Activated T-cell treated with anti-CD3 and anti-CD28 coated beads, Interleukin-2, amount 50 U/mL, for 72 hours (primary cell): ENCODE measurements at regions not wholly inside any gene's neighbourhood (a gene's known extent, or its start where the extent isn't known, plus 50 kb on each side); places are given as distances from the start of the nearest gene placed in this dataset.

ENCODE experiments used
- ATAC-seq, 2 donors: fragments of 150-1000 bp; cut with Tn5 transposase; replicated peaks in 1 of 2; 2 replicates each; pipeline ENCODE4 v1.10.0; 2021; ENCODE audit warnings: moderate library complexity in 2 of 2, mild to moderate bottlenecking in 1 of 2
- DNase-seq, 2 donors: peaks; one replicate each; pipeline ENCODE4 v3.0.0; 2021 to 2022; ENCODE audit warnings: mixed read lengths in 1 of 2
- H3K27ac Mint-ChIP-seq: one replicate; pipeline ENCODE4 v1.8.0; 2022; ENCODE audit warnings: mild to moderate bottlenecking, moderate library complexity, mixed read lengths
- H3K27me3 Mint-ChIP-seq: one replicate; pipeline ENCODE4 v1.8.0; 2022; ENCODE audit warnings: low read depth, mixed read lengths
- H3K36me3 Mint-ChIP-seq, 2 donors: one replicate each; pipeline ENCODE4 v1.8.0; 2022; ENCODE audit warnings: mixed read lengths in 2 of 2, mild to moderate bottlenecking in 1 of 2; ENCODE audit not compliant: insufficient read depth in 2 of 2
- H3K4me1 Mint-ChIP-seq: one replicate; pipeline ENCODE4 v1.8.0; 2022; ENCODE audit warnings: low read depth, mixed read lengths
- H3K4me3 Mint-ChIP-seq, 2 donors: one replicate each; pipeline ENCODE4 v1.8.0; 2022; ENCODE audit warnings: mild to moderate bottlenecking in 2 of 2, mixed read lengths in 2 of 2, moderate library complexity in 2 of 2
- H3K9me3 Mint-ChIP-seq, 2 donors: one replicate each; pipeline ENCODE4 v1.8.0; 2022; ENCODE audit warnings: mixed read lengths in 2 of 2

DNA sequence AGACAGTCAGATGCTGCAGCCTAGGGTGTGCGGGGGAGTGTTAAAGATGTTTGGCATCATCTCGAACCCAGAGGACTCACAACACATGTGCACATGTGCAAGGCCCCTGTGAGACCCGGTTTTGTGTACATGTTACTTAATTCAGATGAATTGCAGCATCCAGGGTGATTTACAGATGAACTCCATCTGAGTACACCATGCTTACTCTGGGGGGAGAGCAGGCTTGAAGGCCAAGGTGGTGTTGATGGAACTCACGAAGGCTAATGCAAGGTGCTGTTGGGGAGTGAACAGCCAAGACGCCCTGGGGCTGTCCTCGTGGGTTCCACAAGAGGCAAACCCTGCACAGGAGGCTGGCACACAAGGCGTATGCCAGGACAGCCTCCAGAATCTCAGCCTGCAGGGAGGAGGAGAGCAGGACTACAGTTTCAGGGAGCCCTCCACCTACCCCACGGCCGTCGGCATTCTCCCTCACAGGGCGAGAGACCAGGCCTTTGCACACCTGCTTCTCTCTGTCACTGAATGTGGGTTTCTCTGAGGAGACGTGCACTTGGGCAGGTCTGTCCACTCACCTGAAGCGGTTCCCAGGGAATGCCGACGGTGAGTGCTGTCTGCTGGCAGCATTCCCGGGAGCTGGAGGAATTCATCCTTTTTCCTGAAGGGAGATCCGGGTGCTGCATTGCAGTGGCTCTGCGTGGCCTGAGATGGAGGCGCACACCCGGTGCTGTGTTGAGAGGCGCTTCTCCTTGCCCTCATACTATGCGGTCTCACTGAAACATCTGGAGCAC, 178.5 kb upstream of the RNF32 start:
- H3K27me3 Mint-ChIP-seq = peaks cover 7% of the 10 kb centered on the region
- H3K9me3 Mint-ChIP-seq = no peaks in the 10 kb centered on the region
- no peak for DNase-seq
- no peaks in the 10 kb centered on the region for H3K4me1 Mint-ChIP-seq
- ATAC-seq = no peak
- no peak overlapping the region for H3K4me3 Mint-ChIP-seq
- no peaks in the 10 kb centered on the region for H3K36me3 Mint-ChIP-seq
- no peak overlapping the region for H3K27ac Mint-ChIP-seq

DNA sequence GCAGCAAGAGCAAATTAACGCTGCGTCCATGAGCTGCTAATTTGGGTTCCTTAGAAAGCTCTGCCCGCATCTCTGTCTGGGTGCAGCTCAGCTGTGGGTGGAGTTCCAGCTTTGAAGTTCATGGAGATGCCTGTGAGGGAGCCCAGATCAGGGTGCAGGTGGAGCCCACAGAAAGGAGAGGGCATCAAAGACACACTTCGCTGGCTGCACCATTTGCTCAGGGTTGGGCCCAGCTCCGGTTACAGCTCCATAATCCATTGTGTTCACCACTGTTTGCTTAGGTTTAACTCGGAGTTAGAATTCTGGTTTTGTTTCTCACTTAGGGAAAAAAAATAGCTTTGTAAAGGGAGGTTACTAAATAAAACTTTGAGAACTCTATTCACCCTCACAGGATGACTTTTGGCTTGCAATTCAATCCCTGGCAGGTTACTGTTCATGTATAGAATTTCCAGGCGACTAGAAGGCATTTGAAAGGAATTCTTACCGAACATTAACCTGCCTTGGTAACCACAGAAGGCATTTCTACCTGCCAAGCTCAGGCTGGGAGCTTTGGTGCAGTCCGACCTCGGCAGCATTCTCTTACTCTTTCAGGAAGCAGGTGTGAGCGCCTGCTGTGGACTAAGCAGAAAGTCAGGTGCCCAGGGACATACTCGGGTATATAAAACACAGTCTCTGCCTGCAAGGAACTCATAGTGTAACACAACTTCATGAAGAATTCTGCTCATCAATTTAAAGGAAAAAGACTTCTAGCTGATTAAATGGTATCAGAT, 179.5 kb upstream of the RNF32 start:
- Mint-ChIP-seq H3K4me3 (no peak overlapping the region), H3K27me3 (peaks cover 7% of the 10 kb centered on the region), H3K4me1 (no peaks in the 10 kb centered on the region), H3K9me3 (no peaks in the 10 kb centered on the region), H3K36me3 (no peaks in the 10 kb centered on the region), H3K27ac (no peak overlapping the region)
- ATAC-seq (no peak), DNase-seq (no peak)

DNA sequence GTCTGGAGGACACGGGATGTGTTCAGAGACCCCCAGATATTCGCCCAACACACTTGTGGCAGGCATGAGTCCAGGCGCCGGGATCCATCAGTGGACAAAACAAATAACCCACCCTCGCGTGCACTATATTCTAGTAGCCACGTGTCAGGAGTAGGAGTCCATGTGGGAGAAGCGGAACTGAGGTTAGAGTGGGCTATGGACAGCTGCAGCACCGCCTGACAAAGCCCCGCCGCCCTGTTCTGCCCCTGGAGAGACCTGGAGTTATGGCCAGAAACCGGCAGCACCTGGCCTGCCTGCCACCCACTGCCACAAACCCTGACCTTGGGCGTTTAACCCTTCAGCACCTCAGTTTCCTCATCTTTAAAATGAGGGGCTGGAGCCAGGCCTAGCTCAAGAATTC, 181.0 kb upstream of the RNF32 start:
- DNase-seq (no peak), ATAC-seq (no peak)
- H3K4me1 Mint-ChIP-seq = no peaks in the 10 kb centered on the region
- H3K27me3 Mint-ChIP-seq = peaks cover 7% of the 10 kb centered on the region
- no peaks in the 10 kb centered on the region for H3K9me3 Mint-ChIP-seq
- H3K4me3 Mint-ChIP-seq = no peak overlapping the region
- H3K36me3 Mint-ChIP-seq = no peaks in the 10 kb centered on the region
- no peak overlapping the region for H3K27ac Mint-ChIP-seq

DNA sequence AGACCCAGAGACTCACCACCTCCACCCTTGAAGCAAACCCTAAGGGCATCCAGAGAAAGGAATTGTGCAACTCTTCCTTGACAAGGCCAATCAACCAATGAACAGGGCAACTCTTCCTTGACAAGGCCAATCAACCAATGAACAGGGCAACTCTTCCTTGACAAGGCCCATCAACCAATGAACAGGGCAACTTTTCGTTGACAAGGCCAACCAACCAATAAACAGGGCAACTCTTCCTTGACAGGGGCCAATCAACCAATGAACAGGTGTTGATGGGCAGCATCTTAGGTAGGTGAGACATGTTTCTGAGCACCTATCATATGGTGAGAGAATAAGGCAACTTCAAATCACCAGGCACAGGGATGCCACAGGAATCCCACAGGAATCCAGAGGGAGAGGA, 181.5 kb upstream of the RNF32 start:
- H3K36me3 Mint-ChIP-seq = no peaks in the 10 kb centered on the region
- DNase-seq = no peak
- ATAC-seq = no peak
- H3K27me3 Mint-ChIP-seq = peaks cover 7% of the 10 kb centered on the region
- no peak overlapping the region for H3K4me3 Mint-ChIP-seq
- H3K4me1 Mint-ChIP-seq = no peaks in the 10 kb centered on the region
- H3K9me3 Mint-ChIP-seq = no peaks in the 10 kb centered on the region
- H3K27ac Mint-ChIP-seq = no peak overlapping the region

DNA sequence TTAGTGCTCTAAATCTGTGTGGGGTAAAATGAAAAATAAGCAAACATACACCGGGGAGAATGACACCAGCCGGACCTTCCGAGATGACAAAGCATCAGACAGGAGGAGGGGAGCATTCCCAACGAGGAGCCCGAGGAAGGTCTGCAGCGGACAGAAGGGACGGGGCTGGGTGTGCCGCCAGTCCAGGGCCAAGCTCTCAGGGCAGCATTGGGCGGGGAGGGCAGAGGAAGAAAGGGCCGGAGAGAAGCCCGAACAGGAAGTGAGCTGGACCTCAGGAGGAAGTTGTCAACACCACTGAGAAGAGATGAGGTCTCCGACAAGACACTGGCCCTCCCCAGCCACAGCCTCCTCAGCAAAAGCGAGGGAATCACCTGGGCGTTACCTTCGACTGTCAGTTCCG, 182.6 kb upstream of the RNF32 start:
- H3K4me1 Mint-ChIP-seq = no peaks in the 10 kb centered on the region
- no peak for ATAC-seq
- H3K4me3 Mint-ChIP-seq = no peak overlapping the region
- H3K9me3 Mint-ChIP-seq = no peaks in the 10 kb centered on the region
- H3K27ac Mint-ChIP-seq = no peak overlapping the region
- no peaks in the 10 kb centered on the region for H3K36me3 Mint-ChIP-seq
- no peak for DNase-seq
- H3K27me3 Mint-ChIP-seq = peaks cover 8% of the 10 kb centered on the region

DNA sequence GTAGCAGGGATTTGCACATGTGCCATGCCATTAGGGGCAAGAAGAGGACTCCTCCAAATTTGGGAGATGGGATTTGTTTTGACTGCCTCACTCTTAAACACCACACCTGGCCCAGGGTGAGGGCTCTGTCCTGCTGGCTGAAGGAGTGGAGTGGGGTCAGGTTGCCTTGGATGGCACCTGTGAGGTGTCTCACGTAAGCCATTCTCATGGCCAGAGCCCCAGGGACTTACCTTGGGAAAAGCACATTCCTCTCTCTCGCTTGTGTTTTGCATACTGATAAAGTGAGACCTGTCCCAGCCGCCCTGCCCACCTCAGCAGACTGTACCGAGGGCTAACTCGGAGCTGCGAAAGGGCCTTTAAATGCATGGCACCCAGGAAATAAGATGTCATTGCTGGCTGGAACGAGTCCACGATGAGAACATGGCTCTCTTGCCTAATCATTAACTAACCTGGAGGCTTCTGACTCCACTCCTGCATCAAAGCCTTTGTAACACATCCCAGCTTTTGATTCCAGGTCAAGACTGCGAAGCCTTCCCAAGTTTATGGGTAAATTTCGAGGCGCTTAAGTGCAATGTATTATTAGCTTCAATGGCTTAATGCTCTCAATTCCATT, 184.0 kb upstream of the RNF32 start:
- H3K27me3 Mint-ChIP-seq = peaks cover 13% of the 10 kb centered on the region
- no peak overlapping the region for H3K27ac Mint-ChIP-seq
- no peaks in the 10 kb centered on the region for H3K9me3 Mint-ChIP-seq
- no peaks in the 10 kb centered on the region for H3K36me3 Mint-ChIP-seq
- H3K4me3 Mint-ChIP-seq = no peak overlapping the region
- DNase-seq (no peak), ATAC-seq (no peak)
- H3K4me1 Mint-ChIP-seq = no peaks in the 10 kb centered on the region

DNA sequence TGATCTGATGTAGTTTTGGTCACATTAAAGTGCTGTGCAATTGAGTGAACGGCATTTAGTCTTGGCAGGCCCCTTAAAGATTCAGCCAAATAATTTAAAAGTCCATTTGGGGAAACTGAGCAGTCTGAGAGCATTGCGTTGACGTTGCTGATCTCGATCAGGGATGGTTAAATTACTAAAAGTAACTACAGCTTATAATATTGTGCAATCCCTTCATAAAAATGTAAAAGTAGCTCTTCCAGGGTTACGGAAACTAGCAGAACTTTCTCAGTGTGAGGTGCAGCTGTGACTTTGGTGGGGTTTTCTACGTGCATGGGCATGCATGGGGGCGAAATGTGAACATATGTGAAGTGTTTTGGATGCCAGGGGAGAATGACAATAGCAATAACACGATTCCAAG, 184.5 kb upstream of the RNF32 start:
- no peak overlapping the region for H3K27ac Mint-ChIP-seq
- no peak for DNase-seq
- no peaks in the 10 kb centered on the region for H3K9me3 Mint-ChIP-seq
- H3K36me3 Mint-ChIP-seq = no peaks in the 10 kb centered on the region
- peaks cover 11% of the 10 kb centered on the region for H3K27me3 Mint-ChIP-seq
- no peak overlapping the region for H3K4me3 Mint-ChIP-seq
- H3K4me1 Mint-ChIP-seq = no peaks in the 10 kb centered on the region
- ATAC-seq = no peak

DNA sequence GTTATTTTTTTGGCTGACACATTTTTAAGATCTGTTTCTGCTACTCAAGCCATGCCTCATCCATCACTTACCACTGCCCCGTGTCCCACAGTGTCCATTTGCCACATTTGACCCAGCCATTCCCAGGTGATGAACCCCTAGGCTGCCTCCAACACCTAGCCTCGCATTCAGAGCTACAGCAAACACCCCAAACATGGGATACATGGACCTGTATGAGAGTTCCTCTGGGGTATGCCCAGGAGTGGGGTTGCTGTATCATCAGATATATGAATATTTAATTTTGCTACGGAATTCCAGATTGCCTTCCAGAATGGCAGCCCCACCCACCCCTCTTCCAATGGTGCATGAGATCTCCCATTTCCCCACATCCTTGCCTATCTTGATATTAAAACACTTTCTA, 190.1 kb upstream of the RNF32 start:
- H3K4me3 Mint-ChIP-seq = no peak overlapping the region
- no peak overlapping the region for H3K27ac Mint-ChIP-seq
- H3K27me3 Mint-ChIP-seq = peaks cover 11% of the 10 kb centered on the region
- H3K9me3 Mint-ChIP-seq = no peaks in the 10 kb centered on the region
- no peak for ATAC-seq
- no peaks in the 10 kb centered on the region for H3K4me1 Mint-ChIP-seq
- DNase-seq = no peak
- H3K36me3 Mint-ChIP-seq = no peaks in the 10 kb centered on the region

DNA sequence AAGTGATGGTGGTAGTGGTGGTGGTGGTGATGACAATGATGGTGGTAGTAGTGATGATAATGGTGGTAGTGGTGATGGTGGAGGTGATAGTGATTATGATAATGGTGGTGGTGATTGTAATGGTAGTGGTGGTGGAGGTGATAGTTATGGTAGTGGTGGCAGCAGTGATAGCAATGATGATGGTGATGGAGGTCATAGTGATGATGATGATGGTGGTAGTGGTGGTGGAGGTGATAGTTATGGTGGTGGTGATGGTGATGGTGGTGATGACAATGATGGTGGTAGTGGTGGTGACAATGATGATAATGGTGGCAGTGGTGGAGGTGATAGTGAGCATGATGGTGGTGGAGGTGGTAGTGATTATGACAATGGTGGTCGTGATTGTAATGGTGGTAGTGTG, 191.7 kb upstream of the RNF32 start:
- H3K36me3 Mint-ChIP-seq = no peaks in the 10 kb centered on the region
- H3K4me1 Mint-ChIP-seq = no peaks in the 10 kb centered on the region
- no peak for DNase-seq
- H3K27me3 Mint-ChIP-seq = peaks cover 11% of the 10 kb centered on the region
- no peak overlapping the region for H3K27ac Mint-ChIP-seq
- no peak overlapping the region for H3K4me3 Mint-ChIP-seq
- no peaks in the 10 kb centered on the region for H3K9me3 Mint-ChIP-seq
- ATAC-seq = no peak

DNA sequence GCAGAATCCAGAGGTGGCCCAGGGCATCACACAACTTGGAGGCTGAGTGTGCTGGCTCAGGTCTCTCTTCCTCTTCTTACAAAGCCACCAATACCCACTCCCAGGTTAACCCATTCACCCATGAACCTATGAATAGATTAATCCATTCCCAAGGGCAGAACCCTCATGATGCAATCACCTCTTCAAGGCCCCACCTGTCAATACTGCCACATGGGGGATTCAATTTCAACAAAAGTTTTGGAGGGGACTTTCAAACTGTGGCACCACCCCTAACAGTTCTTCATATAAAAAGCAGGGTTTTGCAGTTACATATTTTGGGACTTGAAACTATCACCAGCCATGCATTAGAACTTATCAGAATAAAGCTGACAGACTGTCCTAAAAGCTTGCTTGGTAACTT, 193.6 kb upstream of the RNF32 start:
- DNase-seq (no peak), ATAC-seq (no peak)
- H3K9me3 Mint-ChIP-seq = no peaks in the 10 kb centered on the region
- no peaks in the 10 kb centered on the region for H3K36me3 Mint-ChIP-seq
- no peaks in the 10 kb centered on the region for H3K27me3 Mint-ChIP-seq
- H3K27ac Mint-ChIP-seq = no peak overlapping the region
- no peak overlapping the region for H3K4me3 Mint-ChIP-seq
- no peaks in the 10 kb centered on the region for H3K4me1 Mint-ChIP-seq

DNA sequence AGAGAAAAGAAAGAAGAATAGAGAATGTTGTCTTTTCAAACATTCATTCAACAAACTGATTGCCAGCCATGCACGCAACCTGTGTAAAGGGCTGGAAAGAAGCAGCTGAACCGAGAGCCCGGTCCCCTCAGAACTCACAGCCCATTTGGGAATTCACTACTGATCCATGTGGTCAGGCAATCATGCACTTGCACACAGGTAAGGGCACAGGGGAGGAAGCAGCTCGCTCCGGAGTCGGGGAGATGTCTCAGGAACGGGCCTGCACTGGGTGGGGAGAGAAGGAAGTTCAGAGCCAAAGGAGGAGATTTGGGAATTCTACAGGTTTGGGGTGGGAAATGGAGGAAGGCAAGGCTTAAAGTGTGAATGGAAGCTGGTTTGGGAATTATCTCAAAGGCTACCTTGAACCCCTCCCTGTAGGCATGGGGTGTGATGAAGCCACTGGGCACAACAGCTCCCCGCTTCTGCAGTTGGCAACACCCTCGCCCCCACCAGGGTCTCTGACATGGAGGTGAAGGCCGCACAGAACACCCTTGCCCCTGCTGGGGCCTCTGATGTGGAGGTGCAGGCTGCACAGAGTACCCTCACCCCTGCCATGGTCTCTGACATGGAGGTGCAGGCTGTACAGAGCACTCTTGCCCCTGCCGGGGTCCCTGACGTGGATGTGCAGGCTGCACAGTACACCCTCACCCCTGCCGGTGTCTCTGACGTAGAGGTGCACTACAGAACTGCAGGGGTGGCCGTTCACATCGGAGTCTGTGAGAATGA, 194.4 kb upstream of the RNF32 start:
- H3K27me3 Mint-ChIP-seq = no peaks in the 10 kb centered on the region
- H3K4me1 Mint-ChIP-seq = no peaks in the 10 kb centered on the region
- no peak overlapping the region for H3K27ac Mint-ChIP-seq
- H3K4me3 Mint-ChIP-seq = no peak overlapping the region
- no peaks in the 10 kb centered on the region for H3K36me3 Mint-ChIP-seq
- ATAC-seq = no peak
- DNase-seq = no peak
- no peaks in the 10 kb centered on the region for H3K9me3 Mint-ChIP-seq

DNA sequence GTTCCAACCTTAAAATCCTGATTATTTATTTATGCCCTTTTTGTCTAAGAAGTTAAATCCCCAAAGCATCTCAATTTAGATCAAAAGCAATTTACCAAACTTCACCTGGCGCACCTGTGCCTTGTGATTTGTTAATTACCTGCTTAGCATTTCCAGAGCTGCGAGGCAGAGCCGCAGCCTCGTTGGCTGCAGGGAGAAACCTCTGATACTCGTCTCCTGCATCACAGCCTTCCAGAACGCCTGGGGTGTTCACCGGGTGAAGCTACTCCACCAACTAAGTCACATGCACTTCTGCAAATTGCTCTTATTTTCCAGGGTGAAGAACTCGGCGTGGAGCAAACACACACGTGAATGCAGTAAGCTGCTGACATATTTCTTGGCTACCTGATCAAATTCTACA, 198.1 kb upstream of the RNF32 start:
- no peaks in the 10 kb centered on the region for H3K27me3 Mint-ChIP-seq
- no peaks in the 10 kb centered on the region for H3K4me1 Mint-ChIP-seq
- H3K36me3 Mint-ChIP-seq = no peaks in the 10 kb centered on the region
- H3K4me3 Mint-ChIP-seq = no peak overlapping the region
- no peak overlapping the region for H3K27ac Mint-ChIP-seq
- ATAC-seq (no peak), DNase-seq (no peak)
- no peaks in the 10 kb centered on the region for H3K9me3 Mint-ChIP-seq

DNA sequence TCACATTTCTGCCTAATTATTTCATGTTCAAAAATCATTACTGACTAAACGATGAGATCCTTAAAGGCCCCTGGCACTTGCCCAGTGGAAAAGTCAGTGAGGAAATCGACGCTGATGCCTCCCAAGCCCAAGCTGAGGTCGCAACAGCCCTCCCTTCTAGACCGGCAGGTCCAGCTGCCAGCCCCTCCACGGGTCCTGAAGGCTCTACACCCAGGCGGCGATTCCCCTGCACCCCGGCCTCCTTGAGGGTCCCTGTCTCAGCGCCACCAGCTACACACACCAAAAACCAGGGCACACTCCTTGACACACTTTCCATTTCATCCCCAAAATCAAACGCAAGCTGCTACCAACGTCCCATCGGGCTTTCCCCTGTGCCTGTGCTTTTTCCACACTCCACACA, 200.1 kb upstream of the RNF32 start:
- ATAC-seq = no peak
- Mint-ChIP-seq H3K4me1 (no peaks in the 10 kb centered on the region), H3K4me3 (no peak overlapping the region), H3K9me3 (no peaks in the 10 kb centered on the region), H3K36me3 (no peaks in the 10 kb centered on the region), H3K27ac (no peak overlapping the region), H3K27me3 (no peaks in the 10 kb centered on the region)
- DNase-seq = no peak
